ENCODE measurements at regions not wholly inside any gene's neighbourhood (a gene's known extent, or its start where the extent isn't known, plus 50 kb on each side); places are given as distances from the start of the nearest gene placed in this dataset.

GRCh38 chr12:72790273-72790672 is 518.1 kb downstream of the TRHDE start:
- no peak for TF ChIP-seq CTCF (IDR thresholded peaks at IDR 0.05)
- no peak for TF ChIP-seq POLR2A (IDR thresholded peaks at IDR 0.05)
